ENCODE measurements at regions not wholly inside any gene's neighbourhood (a gene's known extent, or its start where the extent isn't known, plus 50 kb on each side); places are given as distances from the start of the nearest gene placed in this dataset.

DNA sequence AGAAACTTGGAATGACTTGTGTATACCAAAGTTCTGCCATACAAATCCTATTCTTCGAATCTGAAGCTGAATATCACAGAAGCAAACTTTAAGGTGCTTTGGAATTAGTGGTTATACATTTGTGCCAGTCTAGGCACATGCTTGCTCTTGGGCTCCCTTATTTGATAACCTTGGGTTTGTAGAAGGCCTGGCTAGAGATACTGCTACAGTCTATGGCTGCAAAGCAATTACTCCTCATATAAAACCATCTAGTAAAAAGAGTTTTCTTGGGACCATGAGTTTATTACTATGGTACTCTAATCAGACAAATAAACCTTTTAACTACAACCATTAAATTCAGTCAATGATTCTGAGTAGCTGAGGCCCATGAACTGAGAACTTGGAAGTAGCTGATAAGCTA is 92.5 kb upstream of the SLC13A1 start:
- ATAC-seq (ENCODE audit: low FRiP score in 2 of 2) (no peak), DNase-seq (no peak)
- no peak overlapping the region for H3K27ac ChIP-seq
- H3K36me3 ChIP-seq = no peaks in the 10 kb centered on the region
- TF ChIP-seq, protein P1, sequence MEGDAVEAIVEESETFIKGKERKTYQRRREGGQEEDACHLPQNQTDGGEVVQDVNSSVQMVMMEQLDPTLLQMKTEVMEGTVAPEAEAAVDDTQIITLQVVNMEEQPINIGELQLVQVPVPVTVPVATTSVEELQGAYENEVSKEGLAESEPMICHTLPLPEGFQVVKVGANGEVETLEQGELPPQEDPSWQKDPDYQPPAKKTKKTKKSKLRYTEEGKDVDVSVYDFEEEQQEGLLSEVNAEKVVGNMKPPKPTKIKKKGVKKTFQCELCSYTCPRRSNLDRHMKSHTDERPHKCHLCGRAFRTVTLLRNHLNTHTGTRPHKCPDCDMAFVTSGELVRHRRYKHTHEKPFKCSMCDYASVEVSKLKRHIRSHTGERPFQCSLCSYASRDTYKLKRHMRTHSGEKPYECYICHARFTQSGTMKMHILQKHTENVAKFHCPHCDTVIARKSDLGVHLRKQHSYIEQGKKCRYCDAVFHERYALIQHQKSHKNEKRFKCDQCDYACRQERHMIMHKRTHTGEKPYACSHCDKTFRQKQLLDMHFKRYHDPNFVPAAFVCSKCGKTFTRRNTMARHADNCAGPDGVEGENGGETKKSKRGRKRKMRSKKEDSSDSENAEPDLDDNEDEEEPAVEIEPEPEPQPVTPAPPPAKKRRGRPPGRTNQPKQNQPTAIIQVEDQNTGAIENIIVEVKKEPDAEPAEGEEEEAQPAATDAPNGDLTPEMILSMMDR (IDR thresholded peaks at IDR 0.05) = no peak
- no peak for TF ChIP-seq EP300 (IDR thresholded peaks at IDR 0.05)
- TF ChIP-seq POLR2A (IDR thresholded peaks at IDR 0.05) = no peak
- no peak for TF ChIP-seq POLR2AphosphoS5 (IDR thresholded peaks at IDR 0.05)
- H3K4me1 ChIP-seq = no peaks in the 10 kb centered on the region
- no peaks in the 10 kb centered on the region for H3K27me3 ChIP-seq
- no peaks in the 10 kb centered on the region for H3K9me3 ChIP-seq
- no peak overlapping the region for H3K4me3 ChIP-seq
- WGBS, 2 donors = 76 to 92% methylated on average over 1 of the region's 1 CpG

DNA sequence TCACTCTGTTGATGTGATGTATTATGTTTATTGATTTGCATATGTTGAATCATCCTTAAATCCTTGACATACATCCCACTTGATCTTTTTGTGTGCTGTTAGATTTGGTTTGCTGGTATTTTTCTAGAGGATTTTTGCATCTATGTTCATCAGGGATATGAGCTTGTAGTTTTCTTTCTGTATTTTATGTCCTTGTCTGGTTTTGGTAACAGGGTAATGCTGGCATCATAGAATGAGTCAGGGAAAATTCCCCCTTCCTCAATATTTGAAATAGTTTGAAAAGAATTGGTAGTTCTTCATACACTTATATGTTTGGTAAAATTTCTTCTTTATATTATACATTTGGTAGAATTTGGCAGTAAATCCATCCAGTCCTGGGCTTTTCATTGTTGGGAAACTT is 89.4 kb upstream of the SLC13A1 start:
- H3K9me3 ChIP-seq = no peaks in the 10 kb centered on the region
- H3K36me3 ChIP-seq = no peaks in the 10 kb centered on the region
- TF ChIP-seq POLR2AphosphoS5 (IDR thresholded peaks at IDR 0.05) (no peak), EP300 (IDR thresholded peaks at IDR 0.05) (no peak), POLR2A (IDR thresholded peaks at IDR 0.05) (no peak)
- TF ChIP-seq, protein P1 (IDR thresholded peaks at IDR 0.05) = no peak
- H3K4me1 ChIP-seq = no peaks in the 10 kb centered on the region
- H3K27me3 ChIP-seq = no peaks in the 10 kb centered on the region
- ATAC-seq (ENCODE audit: low FRiP score in 2 of 2) (no peak), DNase-seq (no peak)
- no peak overlapping the region for H3K4me3 ChIP-seq
- H3K27ac ChIP-seq = no peak overlapping the region

DNA sequence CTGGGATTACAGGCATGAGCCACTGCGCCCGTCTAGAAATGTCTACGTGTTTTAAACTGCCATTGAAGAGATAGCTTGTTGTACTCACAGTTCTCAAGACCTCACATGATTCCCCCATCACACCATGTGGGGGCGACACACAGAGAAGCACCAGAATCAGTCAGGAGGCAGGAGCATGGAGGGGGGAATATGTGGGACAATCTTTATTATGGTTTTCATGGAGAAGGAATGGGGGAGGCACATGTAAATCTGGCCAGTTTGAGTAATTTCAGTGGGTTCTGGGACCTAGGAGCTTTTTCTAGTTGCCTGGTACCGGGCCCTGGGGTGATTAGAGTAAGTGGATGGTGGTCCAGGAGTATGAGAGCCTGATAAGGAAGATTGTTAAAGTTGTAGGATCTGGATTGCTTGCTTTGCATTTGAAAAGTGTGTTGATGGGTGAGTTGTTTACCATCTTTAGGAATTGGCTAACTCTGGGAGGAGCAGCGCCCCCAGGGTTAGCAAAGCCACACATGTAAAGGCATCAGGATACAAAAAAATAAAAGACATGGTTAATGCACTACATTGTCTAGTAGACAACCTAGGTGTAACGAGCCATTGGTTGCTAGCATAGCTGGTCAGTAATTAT is 85.4 kb upstream of the SLC13A1 start:
- no peak for ATAC-seq (ENCODE audit: low FRiP score in 2 of 2)
- Histone ChIP-seq H3K4me1 (no peaks in the 10 kb centered on the region), H3K9me3 (no peaks in the 10 kb centered on the region), H3K27ac (no peak overlapping the region), H3K4me3 (no peak overlapping the region), H3K36me3 (no peaks in the 10 kb centered on the region), H3K27me3 (no peaks in the 10 kb centered on the region)
- TF ChIP-seq EP300 (IDR thresholded peaks at IDR 0.05) (no peak), POLR2AphosphoS5 (IDR thresholded peaks at IDR 0.05) (no peak), POLR2A (IDR thresholded peaks at IDR 0.05) (no peak)
- TF ChIP-seq, protein P1 (IDR thresholded peaks at IDR 0.05) = no peak
- WGBS, 2 donors = 64 to 66% methylated on average over 7 of the region's 7 CpGs
- DNase-seq = no peak

DNA sequence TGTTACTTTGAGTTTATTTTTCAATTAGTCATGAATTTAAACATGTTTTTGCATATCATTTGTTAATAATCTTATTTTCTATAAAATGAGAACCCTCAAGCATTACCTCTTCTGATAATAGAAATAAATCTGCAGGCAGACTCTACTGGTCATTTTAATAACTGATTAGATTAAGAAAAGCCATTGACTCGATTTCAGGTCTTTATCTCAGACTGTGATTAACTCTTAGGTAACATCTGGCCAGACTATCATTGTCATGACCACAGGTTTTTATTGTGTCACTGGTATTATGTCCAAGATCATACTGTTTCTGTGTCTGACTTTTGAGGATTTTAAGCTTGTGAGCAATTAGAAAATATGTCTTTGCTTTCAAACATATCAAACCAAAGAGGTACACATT is 83.6 kb upstream of the SLC13A1 start:
- H3K4me3 ChIP-seq = no peak overlapping the region
- no peaks in the 10 kb centered on the region for H3K36me3 ChIP-seq
- H3K27ac ChIP-seq = no peak overlapping the region
- no peaks in the 10 kb centered on the region for H3K4me1 ChIP-seq
- no peak for DNase-seq
- ATAC-seq (ENCODE audit: low FRiP score in 2 of 2) = no peak
- TF ChIP-seq EP300 (IDR thresholded peaks at IDR 0.05) (no peak), POLR2AphosphoS5 (IDR thresholded peaks at IDR 0.05) (no peak), POLR2A (IDR thresholded peaks at IDR 0.05) (no peak)
- TF ChIP-seq, protein P1 (IDR thresholded peaks at IDR 0.05) = no peak
- 58 to 61% methylated on average over 1 of the region's 1 CpG for WGBS, 2 donors
- no peaks in the 10 kb centered on the region for H3K9me3 ChIP-seq
- H3K27me3 ChIP-seq = no peaks in the 10 kb centered on the region

DNA sequence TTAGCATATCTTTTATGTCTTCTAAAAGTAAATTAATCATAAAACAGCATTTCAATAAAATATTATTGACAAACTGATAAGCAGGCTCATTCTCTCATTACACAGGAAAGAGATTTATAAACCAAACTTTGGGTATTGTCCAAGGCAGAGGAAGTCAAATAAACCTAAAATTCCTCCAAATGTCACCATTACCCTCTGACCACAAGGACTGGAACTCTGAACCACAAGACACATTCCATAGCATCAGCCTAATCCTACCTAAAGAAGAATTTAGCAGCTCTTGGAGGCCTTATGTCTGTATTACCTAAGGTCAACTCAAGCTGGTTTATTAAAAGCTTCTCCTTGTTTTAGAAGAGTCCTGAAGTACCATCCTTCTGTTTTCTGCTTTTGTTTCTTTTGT is 82.4 kb upstream of the SLC13A1 start:
- no peak overlapping the region for H3K4me3 ChIP-seq
- ATAC-seq (ENCODE audit: low FRiP score in 2 of 2) = no peak
- DNase-seq = no peak
- no peaks in the 10 kb centered on the region for H3K9me3 ChIP-seq
- H3K4me1 ChIP-seq = no peaks in the 10 kb centered on the region
- TF ChIP-seq POLR2AphosphoS5 (IDR thresholded peaks at IDR 0.05) (no peak), POLR2A (IDR thresholded peaks at IDR 0.05) (no peak), EP300 (IDR thresholded peaks at IDR 0.05) (no peak)
- TF ChIP-seq, protein P1 (IDR thresholded peaks at IDR 0.05) = no peak
- no peaks in the 10 kb centered on the region for H3K27me3 ChIP-seq
- H3K27ac ChIP-seq = no peak overlapping the region
- H3K36me3 ChIP-seq = no peaks in the 10 kb centered on the region

Data from upper lobe of left lung (tissue), 6 donors.